ENCODE measurements at regions not wholly inside any gene's neighbourhood (a gene's known extent, or its start where the extent isn't known, plus 50 kb on each side); places are given as distances from the start of the nearest gene placed in this dataset.

- WGBS (ENCODE audit: low lambda C conversion rate) = 48% methylated on average over 7 of the region's 7 CpGs
- Histone ChIP-seq H3K79me2 (ENCODE audit: insufficient read depth) (no peaks in the 10 kb centered on the region), H3K9me3 (no peaks in the 10 kb centered on the region), H3K9me2 (no peaks in the 10 kb centered on the region), H3K36me3 (replicated peaks in 1 of 2; ENCODE audit: control insufficient read depth in 1 of 2, insufficient read depth in 2 of 2, low read length in 1 of 2) (no peaks in the 10 kb centered on the region), H4K20me1 (ENCODE audit: insufficient read depth) (no peaks in the 10 kb centered on the region), H3K27ac (ENCODE audit: low read depth in 2 of 2, low read length in 1 of 2) (no peak overlapping the region), H3K4me3 (ENCODE audit: low read depth in 2 of 2, low read length in 1 of 2) (no peak overlapping the region), H3F3A (replicated peaks; ENCODE audit: insufficient read depth) (no peaks in the 10 kb centered on the region), H3K4me2 (no peak overlapping the region), H3K9ac (no peak overlapping the region), H3K27me3 (ENCODE audit: insufficient read depth) (no peaks in the 10 kb centered on the region), H2AFZ (ENCODE audit: low read depth) (no peak overlapping the region), H3K4me1 (ENCODE audit: control insufficient read depth in 1 of 2, insufficient read depth in 2 of 2, low read depth in 1 of 2, low read length in 1 of 2) (no peaks in the 10 kb centered on the region)
- POLR2A ChIA-PET = no interaction called here
- CTCF ChIA-PET = no interaction called here
- no peak for DNase-seq
- no peak for TF ChIP-seq MXI1 (IDR thresholded peaks at IDR 0.05; ENCODE audit: low read depth, low read length)
- no peak for TF ChIP-seq GATA2 (CRISPR knock-in tag; IDR thresholded peaks at IDR 0.05)
- TF ChIP-seq TEAD4 (IDR thresholded peaks at IDR 0.05; ENCODE audit: borderline replicate concordance, insufficient read depth) = no peak
Measured at GRCh38 chr7:57201895-57202210, 69.6 kb upstream of the ZNF479 start.

GRCh38 chr7:57202274-57202673 lies 70.0 kb upstream of the ZNF479 start:
- no peaks in the 10 kb centered on the region for H3K4me1 ChIP-seq (ENCODE audit: control insufficient read depth in 1 of 2, insufficient read depth in 2 of 2, low read depth in 1 of 2, low read length in 1 of 2)
- no peaks in the 10 kb centered on the region for H3K9me3 ChIP-seq
- 24% methylated on average over 6 of the region's 9 CpGs for WGBS (ENCODE audit: low lambda C conversion rate)
- H3K79me2 ChIP-seq (ENCODE audit: insufficient read depth) = no peaks in the 10 kb centered on the region
- H3K4me3 ChIP-seq (ENCODE audit: low read depth in 2 of 2, low read length in 1 of 2) = no peak overlapping the region
- H3F3A ChIP-seq (replicated peaks; ENCODE audit: insufficient read depth) = no peaks in the 10 kb centered on the region
- no peaks in the 10 kb centered on the region for H4K20me1 ChIP-seq (ENCODE audit: insufficient read depth)
- POLR2A ChIA-PET = no interaction called here
- no peak overlapping the region for H2AFZ ChIP-seq (ENCODE audit: low read depth)
- H3K9me2 ChIP-seq = no peaks in the 10 kb centered on the region
- no peaks in the 10 kb centered on the region for H3K36me3 ChIP-seq (replicated peaks in 1 of 2; ENCODE audit: control insufficient read depth in 1 of 2, insufficient read depth in 2 of 2, low read length in 1 of 2)
- no peak for DNase-seq
- H3K4me2 ChIP-seq = no peak overlapping the region
- TF ChIP-seq NRF1 (IDR thresholded peaks at IDR 0.05; ENCODE audit: low read depth, low read length) (no peak), TEAD4 (IDR thresholded peaks at IDR 0.05; ENCODE audit: borderline replicate concordance, insufficient read depth) (no peak), EP300 (IDR thresholded peaks at IDR 0.05; ENCODE audit: borderline replicate concordance in 1 of 2, low read depth in 1 of 2, low read length in 1 of 2) (no peak), IRF3 (IDR thresholded peaks at IDR 0.05; ENCODE audit: low read depth, low read length) (no peak), MEF2A (IDR thresholded peaks at IDR 0.05; ENCODE audit: borderline replicate concordance, low read depth) (no peak), MXI1 (IDR thresholded peaks at IDR 0.05; ENCODE audit: low read depth, low read length) (no peak), TAF1 (IDR thresholded peaks at IDR 0.05; ENCODE audit: borderline replicate concordance, low read depth, low read length) (no peak), SIN3A (IDR thresholded peaks at IDR 0.05; ENCODE audit: borderline replicate concordance, low read depth, low read length) (no peak), FOSL2 (IDR thresholded peaks at IDR 0.05; ENCODE audit: borderline replicate concordance, low read depth) (no peak), RXRA (IDR thresholded peaks at IDR 0.05; ENCODE audit: borderline replicate concordance, low read depth) (no peak), NFIC (IDR thresholded peaks at IDR 0.05; ENCODE audit: borderline replicate concordance) (no peak), GATA2 (CRISPR knock-in tag; IDR thresholded peaks at IDR 0.05) (no peak)
- CTCF ChIA-PET = no interaction called here
- no peak overlapping the region for H3K9ac ChIP-seq
- no peak overlapping the region for H3K27ac ChIP-seq (ENCODE audit: low read depth in 2 of 2, low read length in 1 of 2)
- H3K27me3 ChIP-seq (ENCODE audit: insufficient read depth) = no peaks in the 10 kb centered on the region
